ENCODE measurements at regions not wholly inside any gene's neighbourhood (a gene's known extent, or its start where the extent isn't known, plus 50 kb on each side); places are given as distances from the start of the nearest gene placed in this dataset.

GRCh38 chr10:21069929-21070700 lies 173.0 kb upstream of the NEBL start:
- no peak for TF ChIP-seq POLR2A (IDR thresholded peaks at IDR 0.05)
- TF ChIP-seq CTCF (IDR thresholded peaks at IDR 0.05), result no peak
